Hepatocyte (in vitro differentiated cells): ENCODE measurements at regions not wholly inside any gene's neighbourhood (a gene's known extent, or its start where the extent isn't known, plus 50 kb on each side); places are given as distances from the start of the nearest gene placed in this dataset.

Experiments used
- DNase-seq: peaks from one replicate; pipeline ENCODE4 v3.0.0-alpha.2; 2016; ENCODE audit warnings: low spot score
- H2AFZ ChIP-seq: fragments of 200-600 bp; sonication (generic); 2 replicates; pipeline ENCODE4 v1.6.0; 2016; ENCODE audit warnings: antibody characterized with exemption, mild to moderate bottlenecking
- H3K27ac ChIP-seq: fragments of 200-600 bp; sonication (generic); 2 replicates; pipeline ENCODE4 v1.5.1; 2016; ENCODE audit warnings: mild to moderate bottlenecking
- H3K27me3 ChIP-seq: fragments of 200-600 bp; sonication (generic); 2 replicates; pipeline ENCODE4 v1.6.1; 2016
- H3K36me3 ChIP-seq: fragments of 200-600 bp; sonication (generic); replicated peaks from 2 replicates; pipeline ENCODE4 v1.5.1; 2016; ENCODE audit warnings: low read depth; ENCODE audit not compliant: insufficient read depth
- H3K4me1 ChIP-seq: fragments of 200-600 bp; sonication (generic); 2 replicates; pipeline ENCODE4 v1.5.1; 2016; ENCODE audit warnings: mild to moderate bottlenecking, moderate library complexity; ENCODE audit not compliant: insufficient read depth
- H3K4me2 ChIP-seq: fragments of 200-600 bp; sonication (generic); 2 replicates; pipeline ENCODE4 v1.6.0; 2016
- H3K4me3 ChIP-seq: fragments of 200-600 bp; sonication (generic); 2 replicates; pipeline ENCODE4 v1.5.1; 2016; ENCODE audit warnings: mild to moderate bottlenecking
- H3K79me2 ChIP-seq: fragments of 200-600 bp; sonication (generic); 2 replicates; pipeline ENCODE4 v1.6.0; 2017; ENCODE audit warnings: mild to moderate bottlenecking
- H3K9me2 ChIP-seq: fragments of 200-600 bp; sonication (generic); replicated peaks from 2 replicates; pipeline ENCODE4 v1.6.0; 2017; ENCODE audit warnings: mild to moderate bottlenecking; ENCODE audit not compliant: insufficient read depth
- H3K9me3 ChIP-seq: fragments of 200-600 bp; sonication (generic); 2 replicates; pipeline ENCODE4 v1.5.1; 2016; ENCODE audit warnings: low read depth, mild to moderate bottlenecking
- H4K20me1 ChIP-seq: fragments of 200-600 bp; sonication (generic); 2 replicates; pipeline ENCODE4 v1.6.0; 2016; ENCODE audit warnings: mild to moderate bottlenecking; ENCODE audit not compliant: insufficient read depth, poor library complexity, severe bottlenecking
- EZH2 ChIP-seq: fragments of 200-600 bp; sonication (generic); IDR thresholded peaks from 2 replicates; pipeline ENCODE4 v1.6.1; 2016; ENCODE audit warnings: antibody characterized with exemption, mild to moderate bottlenecking, borderline replicate concordance
- EZH2phosphoT487 ChIP-seq: fragments of 200-600 bp; sonication (generic); IDR thresholded peaks from one replicate; pipeline ENCODE4 v1.6.1; 2018; ENCODE audit warnings: antibody characterized with exemption, mild to moderate bottlenecking, low read depth, moderate library complexity; ENCODE audit not compliant: unreplicated experiment, severe bottlenecking
- WGBS: methylation state at CpG from one replicate; pipeline ENCODE4 v1.1.6; 2016; ENCODE audit warnings: low lambda C conversion rate; ENCODE audit errors: missing lambda C conversion rate; 5-methylcytosine and 5-hydroxymethylcytosine counted together
- TF ChIP-seq, protein P1 (sequence below): fragments of 200-600 bp; sonication (generic); IDR thresholded peaks from 2 replicates; pipeline ENCODE4 v1.5.1; 2016; ENCODE audit warnings: antibody characterized with exemption, mild to moderate bottlenecking; ENCODE audit not compliant: poor library complexity

DNA sequence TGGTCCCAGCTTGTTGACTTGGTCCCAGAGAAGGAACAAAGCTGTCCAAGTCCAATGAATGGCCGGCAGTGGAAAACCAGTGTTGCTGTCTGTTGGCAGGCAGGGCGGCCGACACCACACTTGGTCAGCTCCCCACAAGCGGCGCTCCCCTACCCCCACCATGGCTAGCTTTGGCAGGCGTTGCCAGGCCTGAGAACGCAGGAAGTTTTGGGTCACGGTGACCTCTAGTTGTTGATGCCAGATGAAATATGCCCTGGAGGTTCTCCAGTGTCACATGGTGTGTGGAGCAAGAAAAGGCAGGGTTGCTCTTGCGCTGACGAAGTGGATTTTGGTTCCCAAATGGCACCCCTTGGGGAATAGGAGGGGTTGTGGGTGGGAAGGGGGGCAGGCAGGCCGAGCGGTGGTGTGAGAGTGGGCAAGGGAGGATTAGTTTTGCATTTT, 72.7 kb upstream of the TPRG1 start:
- DNase-seq: no peak
- 95% methylated on average over 12 of the region's 12 CpGs for WGBS
- H3K27ac ChIP-seq: no peak overlapping the region

DNA sequence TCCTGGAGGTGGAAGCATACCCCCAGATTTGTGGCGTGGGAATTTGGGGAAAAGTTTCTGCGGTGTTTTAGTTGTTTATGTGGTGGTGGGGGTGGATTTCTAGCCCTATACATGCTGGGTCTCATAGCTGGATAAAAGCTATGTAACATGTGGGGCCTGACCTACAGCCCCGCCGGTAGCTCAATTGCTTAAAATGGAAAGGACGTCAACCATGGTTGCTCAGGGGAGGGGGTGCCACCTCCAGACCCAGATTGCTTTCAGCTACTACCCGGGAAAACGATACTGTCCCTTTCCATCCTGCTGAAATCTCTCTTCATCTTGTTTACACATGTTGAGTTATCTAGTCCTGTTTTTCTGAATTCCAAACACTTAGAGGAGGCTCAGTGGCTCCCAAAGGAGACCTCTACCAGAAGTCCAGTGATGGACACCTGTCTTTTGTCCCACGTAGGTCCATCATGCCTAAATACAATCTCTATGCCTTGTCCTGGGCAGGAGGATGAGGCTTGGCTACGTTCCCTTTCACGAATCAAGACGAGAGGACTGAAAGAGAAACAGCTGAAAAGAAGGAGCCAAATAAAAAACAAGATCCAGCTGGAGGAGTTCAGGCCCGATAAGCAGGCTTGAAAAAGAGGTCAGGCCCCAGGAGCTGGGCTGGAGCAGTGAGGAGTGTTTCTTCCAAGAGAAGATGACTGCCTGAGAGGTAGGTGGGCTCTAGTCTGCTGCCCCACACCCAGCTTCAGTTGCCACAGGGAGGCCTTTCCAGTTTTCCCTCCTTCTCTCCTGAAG, 72.1 kb upstream of the TPRG1 start:
- no peaks in the 10 kb centered on the region for H4K20me1 ChIP-seq
- no peak overlapping the region for H3K27ac ChIP-seq
- no peak for TF ChIP-seq EZH2
- no peak overlapping the region for H3K4me2 ChIP-seq
- no peaks in the 10 kb centered on the region for H3K27me3 ChIP-seq
- H3K79me2 ChIP-seq: no peaks in the 10 kb centered on the region
- no peaks in the 10 kb centered on the region for H3K9me3 ChIP-seq
- H3K36me3 ChIP-seq: no peaks in the 10 kb centered on the region
- no peaks in the 10 kb centered on the region for H3K4me1 ChIP-seq
- no peak overlapping the region for H3K4me3 ChIP-seq
- no peak for DNase-seq
- 89% methylated on average over 12 of the region's 12 CpGs for WGBS
- H2AFZ ChIP-seq: no peak overlapping the region
- H3K9me2 ChIP-seq: no peaks in the 10 kb centered on the region

More for the DNA sequence above, 72.7 kb upstream of the TPRG1 start:
- H2AFZ ChIP-seq: no peak overlapping the region
- no peak overlapping the region for H3K4me3 ChIP-seq
- H3K4me2 ChIP-seq: no peak overlapping the region
- no peaks in the 10 kb centered on the region for H3K4me1 ChIP-seq
- H4K20me1 ChIP-seq: no peaks in the 10 kb centered on the region
- H3K36me3 ChIP-seq: no peaks in the 10 kb centered on the region
- H3K27me3 ChIP-seq: no peaks in the 10 kb centered on the region
- no peaks in the 10 kb centered on the region for H3K9me2 ChIP-seq
- no peaks in the 10 kb centered on the region for H3K9me3 ChIP-seq
- no peaks in the 10 kb centered on the region for H3K79me2 ChIP-seq
- TF ChIP-seq, protein P1, sequence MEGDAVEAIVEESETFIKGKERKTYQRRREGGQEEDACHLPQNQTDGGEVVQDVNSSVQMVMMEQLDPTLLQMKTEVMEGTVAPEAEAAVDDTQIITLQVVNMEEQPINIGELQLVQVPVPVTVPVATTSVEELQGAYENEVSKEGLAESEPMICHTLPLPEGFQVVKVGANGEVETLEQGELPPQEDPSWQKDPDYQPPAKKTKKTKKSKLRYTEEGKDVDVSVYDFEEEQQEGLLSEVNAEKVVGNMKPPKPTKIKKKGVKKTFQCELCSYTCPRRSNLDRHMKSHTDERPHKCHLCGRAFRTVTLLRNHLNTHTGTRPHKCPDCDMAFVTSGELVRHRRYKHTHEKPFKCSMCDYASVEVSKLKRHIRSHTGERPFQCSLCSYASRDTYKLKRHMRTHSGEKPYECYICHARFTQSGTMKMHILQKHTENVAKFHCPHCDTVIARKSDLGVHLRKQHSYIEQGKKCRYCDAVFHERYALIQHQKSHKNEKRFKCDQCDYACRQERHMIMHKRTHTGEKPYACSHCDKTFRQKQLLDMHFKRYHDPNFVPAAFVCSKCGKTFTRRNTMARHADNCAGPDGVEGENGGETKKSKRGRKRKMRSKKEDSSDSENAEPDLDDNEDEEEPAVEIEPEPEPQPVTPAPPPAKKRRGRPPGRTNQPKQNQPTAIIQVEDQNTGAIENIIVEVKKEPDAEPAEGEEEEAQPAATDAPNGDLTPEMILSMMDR: no peak
- TF ChIP-seq EZH2phosphoT487 (no peak), EZH2 (no peak)

DNA sequence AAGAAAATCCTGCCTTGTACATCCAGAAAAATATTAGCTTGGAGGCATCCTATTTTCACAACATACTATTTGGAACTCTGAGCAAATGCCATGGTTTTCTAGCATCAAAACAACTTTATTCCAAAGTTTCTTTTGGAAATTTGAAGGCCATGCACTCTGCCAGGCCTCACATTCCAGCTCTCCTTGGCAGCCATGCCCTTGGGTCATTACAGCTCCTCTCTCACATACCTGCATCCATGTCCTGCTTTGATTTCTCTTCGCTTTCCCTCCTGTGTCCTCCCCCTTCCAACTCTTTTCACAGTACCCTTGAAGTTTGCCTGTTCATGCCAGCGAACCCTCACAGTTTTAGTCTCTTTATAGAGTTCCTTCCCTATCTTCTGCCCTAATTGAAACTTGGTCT, 70.9 kb upstream of the TPRG1 start:
- no peaks in the 10 kb centered on the region for H3K79me2 ChIP-seq
- TF ChIP-seq, protein P1: no peak
- TF ChIP-seq EZH2phosphoT487 (no peak), EZH2 (no peak)
- H3K9me3 ChIP-seq: no peaks in the 10 kb centered on the region
- no peaks in the 10 kb centered on the region for H3K9me2 ChIP-seq
- 93% methylated on average over 2 of the region's 2 CpGs for WGBS
- H3K27ac ChIP-seq: no peak overlapping the region
- no peaks in the 10 kb centered on the region for H3K27me3 ChIP-seq
- H4K20me1 ChIP-seq: no peaks in the 10 kb centered on the region
- H3K4me1 ChIP-seq: no peaks in the 10 kb centered on the region
- H3K4me3 ChIP-seq: no peak overlapping the region
- H3K4me2 ChIP-seq: no peak overlapping the region
- no peak for DNase-seq
- H2AFZ ChIP-seq: no peak overlapping the region
- H3K36me3 ChIP-seq: no peaks in the 10 kb centered on the region

DNA sequence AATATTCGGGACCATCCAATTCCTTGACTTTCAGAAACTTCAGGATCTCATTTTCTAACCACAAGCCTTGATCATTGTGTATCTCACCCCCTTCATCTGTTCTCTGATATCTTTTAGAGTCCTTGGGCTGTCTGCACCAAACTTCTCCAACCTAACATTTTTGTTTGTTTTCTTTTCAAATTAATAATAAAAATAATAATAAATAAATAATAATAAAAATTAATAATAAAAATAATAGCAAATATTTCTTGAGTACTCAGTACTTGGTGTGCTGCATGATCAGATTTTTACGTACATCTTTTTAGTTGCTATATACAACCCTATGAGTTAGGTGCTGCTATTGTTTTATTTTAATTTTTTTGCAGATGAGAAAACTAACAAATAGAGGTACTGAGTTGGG, 70.2 kb upstream of the TPRG1 start:
- Histone ChIP-seq H3K4me1 (no peaks in the 10 kb centered on the region), H3K27me3 (no peaks in the 10 kb centered on the region), H3K4me3 (no peak overlapping the region), H2AFZ (no peak overlapping the region), H3K79me2 (no peaks in the 10 kb centered on the region), H3K27ac (no peak overlapping the region), H3K9me2 (no peaks in the 10 kb centered on the region), H4K20me1 (no peaks in the 10 kb centered on the region), H3K9me3 (no peaks in the 10 kb centered on the region), H3K36me3 (no peaks in the 10 kb centered on the region), H3K4me2 (no peak overlapping the region)
- no peak for TF ChIP-seq EZH2
- no peak for DNase-seq
- 96% methylated on average over 2 of the region's 2 CpGs for WGBS
